ENCODE measurements at regions not wholly inside any gene's neighbourhood (a gene's known extent, or its start where the extent isn't known, plus 50 kb on each side); places are given as distances from the start of the nearest gene placed in this dataset.

DNA sequence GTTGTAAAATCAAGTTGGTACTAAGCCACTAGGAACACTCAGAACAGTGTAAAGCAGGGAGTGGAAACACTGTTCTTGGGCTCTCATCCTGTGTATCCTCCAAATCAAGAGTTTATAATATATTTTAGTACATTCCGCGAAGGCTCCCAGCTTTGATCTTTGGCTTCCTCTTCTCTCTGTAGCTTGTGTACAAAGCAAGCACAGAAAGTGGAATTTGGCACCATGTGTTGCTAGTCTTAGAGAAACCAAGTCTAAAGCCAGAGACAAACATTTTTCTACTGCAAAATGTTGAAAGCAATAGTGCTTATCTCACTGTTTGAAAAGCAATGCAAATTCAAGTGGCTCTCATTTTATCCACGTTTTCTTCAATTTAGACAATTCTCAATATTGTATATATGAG, 1893.3 kb upstream of the WWC1 start:
- DNase-seq (ENCODE audit: low read depth) = no peak

DNA sequence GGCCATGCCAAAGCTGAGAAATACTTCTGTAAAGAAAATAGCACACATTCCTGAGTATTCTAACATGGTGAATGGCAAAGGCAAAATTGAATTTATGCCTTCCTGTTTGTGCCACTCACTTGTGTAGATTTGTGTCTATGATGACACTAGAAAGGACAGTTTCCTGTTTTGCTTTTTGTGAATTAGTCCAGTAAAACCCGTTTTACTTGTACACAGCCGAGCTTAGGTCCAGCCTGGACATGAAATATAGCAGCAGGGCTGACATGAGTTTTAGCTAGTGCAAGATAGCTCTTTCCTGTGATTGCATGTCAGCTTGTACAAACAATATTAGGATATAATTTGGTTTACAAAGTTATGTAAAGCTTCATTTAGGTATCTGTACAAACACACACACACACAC, 1891.7 kb upstream of the WWC1 start:
- TF ChIP-seq, protein P1, sequence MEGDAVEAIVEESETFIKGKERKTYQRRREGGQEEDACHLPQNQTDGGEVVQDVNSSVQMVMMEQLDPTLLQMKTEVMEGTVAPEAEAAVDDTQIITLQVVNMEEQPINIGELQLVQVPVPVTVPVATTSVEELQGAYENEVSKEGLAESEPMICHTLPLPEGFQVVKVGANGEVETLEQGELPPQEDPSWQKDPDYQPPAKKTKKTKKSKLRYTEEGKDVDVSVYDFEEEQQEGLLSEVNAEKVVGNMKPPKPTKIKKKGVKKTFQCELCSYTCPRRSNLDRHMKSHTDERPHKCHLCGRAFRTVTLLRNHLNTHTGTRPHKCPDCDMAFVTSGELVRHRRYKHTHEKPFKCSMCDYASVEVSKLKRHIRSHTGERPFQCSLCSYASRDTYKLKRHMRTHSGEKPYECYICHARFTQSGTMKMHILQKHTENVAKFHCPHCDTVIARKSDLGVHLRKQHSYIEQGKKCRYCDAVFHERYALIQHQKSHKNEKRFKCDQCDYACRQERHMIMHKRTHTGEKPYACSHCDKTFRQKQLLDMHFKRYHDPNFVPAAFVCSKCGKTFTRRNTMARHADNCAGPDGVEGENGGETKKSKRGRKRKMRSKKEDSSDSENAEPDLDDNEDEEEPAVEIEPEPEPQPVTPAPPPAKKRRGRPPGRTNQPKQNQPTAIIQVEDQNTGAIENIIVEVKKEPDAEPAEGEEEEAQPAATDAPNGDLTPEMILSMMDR (conservative IDR thresholded peaks at IDR 0.05; ENCODE audit: low read depth, low read length) = no peak
- no peak overlapping the region for H3K4me3 ChIP-seq (ENCODE audit: low read length)

More for the DNA sequence above, 1893.3 kb upstream of the WWC1 start:
- H3K4me3 ChIP-seq (ENCODE audit: low read length) = no peak overlapping the region
- TF ChIP-seq, protein P1 (conservative IDR thresholded peaks at IDR 0.05; ENCODE audit: low read depth, low read length) = no peak

DNA sequence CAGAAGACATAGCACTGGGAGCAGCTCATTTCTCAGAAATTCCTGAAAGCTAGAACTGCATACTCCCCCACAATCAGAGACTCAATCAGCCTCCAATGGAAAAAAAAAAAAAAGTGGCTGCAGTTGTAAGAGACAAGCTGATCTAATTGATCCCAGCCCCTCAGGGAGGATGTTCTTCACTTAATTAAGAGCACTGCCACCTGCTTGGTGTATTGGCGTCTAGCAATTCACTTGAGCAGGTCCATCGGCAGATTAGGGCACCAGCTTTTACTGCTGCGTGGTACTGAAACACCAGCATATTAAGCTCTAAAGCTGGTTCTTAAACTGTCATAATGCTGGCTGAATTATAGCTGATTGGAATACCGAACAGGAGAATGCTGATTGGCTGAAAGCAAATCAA, 1890.1 kb upstream of the WWC1 start:
- TF ChIP-seq, protein P1 (conservative IDR thresholded peaks at IDR 0.05; ENCODE audit: low read depth, low read length) = no peak
- no peak for DNase-seq (ENCODE audit: low read depth)
- no peak overlapping the region for H3K4me3 ChIP-seq (ENCODE audit: low read length)

More for the DNA sequence above, 1891.7 kb upstream of the WWC1 start:
- DNase-seq (ENCODE audit: low read depth) = no peak

DNA sequence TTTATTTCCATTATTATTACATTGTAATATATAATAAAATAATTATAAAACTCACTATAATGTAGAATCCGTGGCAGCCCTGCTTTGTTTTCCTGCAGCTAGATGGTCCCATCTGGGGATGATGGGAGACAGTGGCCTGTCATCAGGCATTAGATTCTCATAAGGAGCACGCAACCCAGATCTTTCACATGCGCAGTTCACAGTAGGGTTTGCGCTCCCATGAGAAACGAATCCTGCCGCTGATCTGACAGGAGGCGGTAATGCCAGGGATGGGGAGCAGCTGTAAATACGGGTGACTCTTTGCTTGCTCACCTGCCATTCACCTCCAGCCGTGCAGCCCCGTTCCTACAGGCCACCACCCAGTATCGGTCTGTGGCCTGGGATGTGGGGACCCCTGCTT, 1879.3 kb upstream of the WWC1 start:
- H3K4me3 ChIP-seq (ENCODE audit: low read length) = no peak overlapping the region

DNA sequence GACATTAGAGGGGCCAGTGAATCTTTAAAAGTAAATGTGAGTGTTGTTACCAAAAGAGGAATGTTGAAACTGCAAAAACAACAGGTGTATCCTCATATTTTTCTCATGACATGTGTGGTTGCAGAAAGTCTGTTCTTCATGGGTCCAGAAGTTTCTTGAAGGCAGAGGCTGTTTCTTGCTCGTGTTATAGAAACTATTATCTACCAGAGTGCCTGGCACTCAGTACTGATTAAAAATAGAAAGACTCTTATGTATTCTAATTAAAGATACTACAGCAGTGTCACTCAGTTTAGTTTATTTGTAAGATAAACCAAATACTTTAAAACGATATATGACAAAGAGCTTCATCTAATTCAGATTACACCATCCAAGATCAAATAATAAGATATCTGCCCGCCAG, 1864.2 kb upstream of the WWC1 start:
- no peak for DNase-seq (ENCODE audit: low read depth)
- H3K4me3 ChIP-seq (ENCODE audit: low read length) = no peak overlapping the region
- TF ChIP-seq, protein P1 (conservative IDR thresholded peaks at IDR 0.05; ENCODE audit: low read depth, low read length) = no peak

More for the DNA sequence above, 1879.3 kb upstream of the WWC1 start:
- TF ChIP-seq, protein P1 (conservative IDR thresholded peaks at IDR 0.05; ENCODE audit: low read depth, low read length) = no peak
- no peak for DNase-seq (ENCODE audit: low read depth)

DNA sequence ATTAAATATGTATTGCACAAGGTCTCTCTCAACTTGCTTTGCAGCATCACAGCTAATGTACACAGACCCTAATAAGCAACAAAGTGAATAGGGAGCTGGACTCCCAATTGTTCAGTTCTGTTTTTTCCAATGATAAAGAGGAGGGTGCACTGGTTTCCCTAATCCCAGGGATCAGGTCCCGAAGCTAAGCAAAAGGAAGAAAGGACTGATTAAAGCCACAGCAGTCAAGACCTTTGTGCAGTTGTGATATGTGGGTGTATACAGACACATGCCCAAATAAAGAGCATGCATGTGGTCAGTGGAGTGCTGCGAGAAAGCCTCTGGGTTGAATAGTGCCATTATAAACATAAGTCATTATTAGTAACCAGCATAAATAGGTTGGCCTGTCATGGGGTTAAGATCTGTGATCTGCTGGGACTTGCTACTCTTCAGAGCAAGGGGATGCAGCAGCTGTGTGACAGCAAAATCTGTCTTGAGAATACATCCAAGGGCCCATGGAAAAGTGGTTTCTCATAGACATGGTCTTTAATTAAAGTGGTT, 1863.1 kb upstream of the WWC1 start:
- DNase-seq (ENCODE audit: low read depth) = no peak

More for the DNA sequence above, 1863.1 kb upstream of the WWC1 start:
- TF ChIP-seq, protein P1 (conservative IDR thresholded peaks at IDR 0.05; ENCODE audit: low read depth, low read length) = no peak
- H3K4me3 ChIP-seq (ENCODE audit: low read length) = no peak overlapping the region
